GM12864 (cell line): ENCODE measurements at regions not wholly inside any gene's neighbourhood (a gene's known extent, or its start where the extent isn't known, plus 50 kb on each side); places are given as distances from the start of the nearest gene placed in this dataset.

Experiments
- DNase-seq: peaks from one replicate; pipeline ENCODE4 v3.0.0-alpha.2; 2011; ENCODE audit warnings: low read depth
- H3K4me3 ChIP-seq: 2 replicates; pipeline ENCODE4 v1.5.1; 2011; ENCODE audit warnings: mild to moderate bottlenecking, low read depth, low read length, control low read depth
- TF ChIP-seq, protein P1 (sequence below): IDR thresholded peaks from 2 replicates; pipeline ENCODE4 v1.5.1; 2011; ENCODE audit warnings: low read depth, mild to moderate bottlenecking, moderate library complexity, low read length, control low read depth, inconsistent platforms; ENCODE audit errors: missing control alignments

- no peak overlapping the region for H3K4me3 ChIP-seq
- DNase-seq, result no peak
- TF ChIP-seq, protein P1, sequence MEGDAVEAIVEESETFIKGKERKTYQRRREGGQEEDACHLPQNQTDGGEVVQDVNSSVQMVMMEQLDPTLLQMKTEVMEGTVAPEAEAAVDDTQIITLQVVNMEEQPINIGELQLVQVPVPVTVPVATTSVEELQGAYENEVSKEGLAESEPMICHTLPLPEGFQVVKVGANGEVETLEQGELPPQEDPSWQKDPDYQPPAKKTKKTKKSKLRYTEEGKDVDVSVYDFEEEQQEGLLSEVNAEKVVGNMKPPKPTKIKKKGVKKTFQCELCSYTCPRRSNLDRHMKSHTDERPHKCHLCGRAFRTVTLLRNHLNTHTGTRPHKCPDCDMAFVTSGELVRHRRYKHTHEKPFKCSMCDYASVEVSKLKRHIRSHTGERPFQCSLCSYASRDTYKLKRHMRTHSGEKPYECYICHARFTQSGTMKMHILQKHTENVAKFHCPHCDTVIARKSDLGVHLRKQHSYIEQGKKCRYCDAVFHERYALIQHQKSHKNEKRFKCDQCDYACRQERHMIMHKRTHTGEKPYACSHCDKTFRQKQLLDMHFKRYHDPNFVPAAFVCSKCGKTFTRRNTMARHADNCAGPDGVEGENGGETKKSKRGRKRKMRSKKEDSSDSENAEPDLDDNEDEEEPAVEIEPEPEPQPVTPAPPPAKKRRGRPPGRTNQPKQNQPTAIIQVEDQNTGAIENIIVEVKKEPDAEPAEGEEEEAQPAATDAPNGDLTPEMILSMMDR, result no peak
Observed at GRCh38 chr9:696332-697323, 144.9 kb upstream of the DMRT1 start.

DNA sequence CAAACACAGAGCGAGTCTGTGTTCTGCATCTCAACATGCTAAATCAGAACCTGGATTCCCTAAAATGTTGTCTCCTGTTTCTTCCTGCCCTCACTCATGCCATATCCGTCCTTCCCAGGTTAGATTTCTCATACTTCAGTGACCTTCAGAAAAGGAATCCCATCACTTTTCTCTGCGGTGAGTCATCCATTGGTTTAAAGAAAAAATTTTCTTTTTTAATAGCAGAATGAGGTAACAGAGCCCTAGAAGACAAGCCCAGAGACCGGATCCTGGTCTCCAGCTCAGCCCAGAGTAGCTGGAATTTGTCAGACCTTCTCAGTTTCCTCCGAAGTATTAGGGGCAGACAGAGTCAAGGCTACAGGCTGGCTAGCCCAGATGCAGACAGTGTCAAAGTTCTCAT, 143.2 kb upstream of the DMRT1 start:
- H3K4me3 ChIP-seq, result no peak overlapping the region
- TF ChIP-seq, protein P1, result no peak
- no peak for DNase-seq

DNA sequence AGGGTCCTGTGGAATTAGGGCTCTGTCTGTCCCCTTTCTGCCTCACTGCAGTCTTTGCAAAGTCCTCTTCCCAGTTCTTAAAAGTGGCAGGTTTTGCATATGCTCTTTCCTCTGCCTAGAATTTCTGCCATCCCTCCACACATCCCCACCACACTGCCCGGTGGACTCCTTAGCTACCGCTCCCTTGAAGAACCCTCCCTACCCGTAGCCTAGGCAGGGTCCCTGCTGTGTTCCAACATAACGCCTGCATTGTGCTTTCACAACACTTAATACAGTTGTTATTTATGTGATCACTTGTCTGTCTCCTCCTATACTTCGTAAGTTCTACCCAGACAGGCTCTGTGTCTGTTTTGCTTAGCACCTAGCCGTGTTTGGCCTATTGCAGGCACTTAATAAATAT, 142.5 kb upstream of the DMRT1 start:
- TF ChIP-seq, protein P1, result no peak
- no peak overlapping the region for H3K4me3 ChIP-seq

DNA sequence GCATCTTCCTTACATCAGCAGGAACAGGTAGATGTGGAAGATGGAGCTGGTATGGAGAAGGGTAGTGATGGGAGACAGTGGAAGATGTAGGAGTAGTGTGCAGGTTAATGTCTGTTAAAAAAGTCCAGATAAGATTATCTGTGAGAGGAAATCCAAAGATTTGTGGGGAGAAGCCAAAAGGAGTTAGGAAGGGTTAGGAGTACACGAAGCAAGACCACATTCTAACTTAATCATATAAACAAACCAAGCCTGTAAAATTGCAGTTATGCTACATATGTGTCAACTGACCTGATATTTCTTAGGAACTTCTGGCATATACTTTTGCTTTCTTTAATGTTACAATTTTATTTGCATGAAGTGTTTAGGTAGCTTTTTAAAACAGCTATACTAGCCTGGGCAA, 142.1 kb upstream of the DMRT1 start:
- TF ChIP-seq, protein P1, result no peak
- no peak for DNase-seq

More for the DNA sequence above, 142.5 kb upstream of the DMRT1 start:
- no peak for DNase-seq

GRCh38 chr9:700365-701282, 140.9 kb upstream of the DMRT1 start:
- H3K4me3 ChIP-seq, result no peak overlapping the region
- TF ChIP-seq, protein P1, result no peak
- no peak for DNase-seq

More for the DNA sequence above, 142.1 kb upstream of the DMRT1 start:
- H3K4me3 ChIP-seq, result no peak overlapping the region

DNA sequence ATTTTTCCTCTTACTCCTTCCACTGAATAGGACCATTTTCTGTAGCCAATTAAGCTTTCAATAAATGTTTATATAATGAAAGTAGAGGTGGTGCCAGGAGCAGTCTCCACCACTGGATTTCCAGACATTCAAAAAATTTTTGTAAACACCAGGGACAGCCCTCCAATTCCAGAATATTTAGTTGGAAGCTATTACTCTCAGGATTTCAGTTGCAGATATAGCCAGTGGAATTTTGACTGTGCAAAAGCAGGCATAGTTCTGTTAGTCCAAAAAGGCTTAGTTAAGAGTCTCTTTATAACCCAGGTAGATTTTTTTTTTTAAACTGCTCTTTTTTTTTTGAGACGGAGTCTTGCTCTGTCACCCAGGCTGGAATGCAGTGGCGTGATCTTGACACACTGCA, 138.1 kb upstream of the DMRT1 start:
- TF ChIP-seq, protein P1, result no peak
- no peak for DNase-seq
- no peak overlapping the region for H3K4me3 ChIP-seq
